ENCODE measurements at regions not wholly inside any gene's neighbourhood (a gene's known extent, or its start where the extent isn't known, plus 50 kb on each side); places are given as distances from the start of the nearest gene placed in this dataset.
"Not testable (repeated sequence)": the region's sequence is repeated elsewhere in the genome, so short reads cannot be mapped to it uniquely, and the experiment has no call there.

DNA sequence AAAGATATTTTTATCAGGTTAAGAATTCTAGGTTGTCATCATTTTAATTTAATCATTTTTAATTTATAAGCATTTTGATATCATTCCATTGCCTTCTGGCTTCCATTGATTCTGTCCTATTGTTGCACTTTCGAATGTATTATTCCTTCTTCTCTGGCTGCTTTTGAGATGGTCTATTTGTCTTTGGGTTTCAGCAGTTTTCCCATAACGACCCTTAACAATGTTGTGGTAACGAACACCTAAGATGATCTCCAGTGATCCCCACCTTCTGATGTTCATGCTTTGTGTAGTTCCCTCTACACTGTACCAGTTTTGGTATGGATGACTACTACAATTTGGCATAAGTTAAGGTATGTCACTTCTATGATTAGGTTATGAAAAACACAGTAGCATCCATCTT, 59.9 kb downstream of the MINAR1 start:
- no peak for DNase-seq

DNA sequence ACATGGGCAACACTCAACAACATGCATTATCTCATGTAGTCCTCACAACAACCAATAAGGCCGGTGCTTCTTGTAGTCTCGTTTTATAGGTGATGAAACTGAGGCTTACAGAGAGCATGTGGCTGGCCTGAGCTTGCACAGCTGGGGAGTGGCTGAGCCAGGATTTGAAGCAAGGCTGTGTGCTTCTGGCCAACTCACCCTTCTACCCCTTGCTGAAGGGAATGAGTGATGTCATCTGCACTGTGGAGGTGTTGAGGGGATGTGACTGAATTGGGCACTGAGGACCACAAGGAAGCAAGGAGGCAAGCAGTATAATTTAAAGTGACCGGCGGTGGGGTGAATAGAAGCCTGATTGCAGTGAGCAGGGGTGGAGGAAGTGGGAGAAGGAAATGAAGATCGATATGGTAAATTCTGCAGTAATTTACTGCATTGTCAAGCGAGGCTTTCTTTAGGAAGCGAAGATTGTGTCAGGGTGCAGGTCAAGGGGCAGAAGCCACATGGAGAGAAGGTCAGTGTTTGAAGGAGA, 62.3 kb downstream of the MINAR1 start:
- DNase-seq: no peak

DNA sequence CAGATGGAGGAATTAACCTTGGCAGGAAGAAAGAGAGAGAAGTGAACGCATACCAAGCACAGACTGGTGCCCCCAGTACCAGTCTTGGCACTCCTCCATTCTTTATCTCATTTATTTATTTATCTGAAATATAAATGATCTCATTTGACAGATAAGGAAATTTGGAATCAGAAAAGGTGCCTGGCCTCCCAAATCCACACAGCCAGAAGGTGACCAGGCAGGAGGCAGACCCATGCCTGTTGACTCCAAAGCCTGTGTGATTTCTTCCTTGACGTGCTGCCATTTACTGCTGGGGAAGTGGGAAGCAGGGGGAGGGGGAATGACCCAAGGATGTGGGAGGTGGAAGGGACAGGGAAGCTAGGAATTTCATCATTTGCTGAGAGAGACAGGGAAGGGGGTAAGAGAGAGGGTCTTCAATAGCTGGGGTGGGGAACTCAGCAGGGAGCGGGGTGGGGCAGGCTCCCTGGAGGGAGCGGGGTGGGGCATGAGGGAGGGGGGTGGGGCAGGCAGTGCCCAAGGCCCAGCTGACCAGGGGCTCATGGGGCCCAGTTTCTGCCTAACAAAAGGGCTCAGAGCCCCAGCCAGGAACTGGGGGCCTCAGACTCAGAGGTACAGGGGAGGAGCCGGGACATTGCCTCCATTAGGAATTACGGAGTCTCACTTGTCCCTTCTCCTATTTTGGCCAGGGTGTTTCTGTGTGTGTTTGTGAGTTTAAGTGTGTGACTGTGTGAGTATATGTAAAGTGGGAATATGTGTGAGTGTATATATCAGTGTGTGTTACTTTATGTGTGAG, 63.0 kb downstream of the MINAR1 start:
- DNase-seq: no peak

DNA sequence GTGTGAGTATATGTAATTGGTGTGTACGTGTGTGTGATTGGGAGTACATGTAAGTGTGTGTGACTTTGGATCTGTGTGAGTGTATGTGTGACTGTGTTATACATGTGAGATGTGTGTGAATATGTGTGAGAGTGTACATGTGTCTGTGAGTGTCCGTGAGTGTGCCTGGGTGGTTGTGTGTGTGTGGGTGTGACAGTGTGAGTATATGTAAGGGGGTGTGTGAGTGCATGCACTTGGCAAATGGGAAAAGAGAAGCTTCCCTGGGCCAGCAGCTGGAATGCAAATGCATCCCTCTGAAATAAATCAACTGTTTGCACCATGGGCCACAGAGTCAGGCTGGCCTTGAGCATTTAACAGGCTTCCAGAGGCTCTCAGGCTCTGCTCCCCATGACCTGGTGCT, 63.6 kb downstream of the MINAR1 start:
- no peak for DNase-seq

DNA sequence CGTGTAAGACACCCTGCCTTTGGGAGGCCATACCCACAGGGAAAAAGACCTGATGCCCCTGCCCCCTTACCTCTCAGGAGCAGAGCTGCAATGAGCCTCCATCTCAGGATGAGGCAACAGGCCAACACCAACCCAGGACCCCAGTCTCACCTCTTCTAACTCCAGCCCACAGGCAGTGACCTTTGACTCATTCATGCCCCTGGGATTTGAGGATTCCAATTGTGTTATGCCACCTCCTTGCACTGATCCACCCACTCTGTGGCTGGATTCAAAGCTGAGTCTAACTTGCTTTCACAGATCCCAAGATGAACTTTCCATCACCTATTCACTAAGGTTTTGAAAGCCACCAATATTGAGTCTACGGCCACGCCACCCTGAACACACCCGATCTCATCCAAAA, 64.7 kb downstream of the MINAR1 start:
- DNase-seq: no peak

DNA sequence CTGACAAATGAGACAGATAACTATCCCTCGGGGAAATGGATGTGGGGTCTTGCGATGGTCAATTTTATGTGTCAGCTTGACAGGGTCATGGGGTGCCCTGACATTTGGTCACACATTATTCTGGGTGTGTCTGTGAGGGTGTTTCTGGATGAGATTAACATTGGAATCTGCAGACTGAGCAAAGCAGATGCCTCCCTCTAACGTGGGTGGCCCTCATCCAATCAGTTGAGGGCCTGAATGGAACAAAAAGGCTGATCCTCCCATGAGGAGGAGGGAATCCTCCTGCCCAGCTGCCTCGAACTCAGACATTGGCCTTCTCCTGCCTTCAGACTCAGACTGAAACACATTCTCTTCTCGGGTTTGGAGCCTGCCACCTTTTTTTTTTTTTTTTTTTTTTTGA, 69.0 kb downstream of the MINAR1 start:
- no peak for DNase-seq

DNA sequence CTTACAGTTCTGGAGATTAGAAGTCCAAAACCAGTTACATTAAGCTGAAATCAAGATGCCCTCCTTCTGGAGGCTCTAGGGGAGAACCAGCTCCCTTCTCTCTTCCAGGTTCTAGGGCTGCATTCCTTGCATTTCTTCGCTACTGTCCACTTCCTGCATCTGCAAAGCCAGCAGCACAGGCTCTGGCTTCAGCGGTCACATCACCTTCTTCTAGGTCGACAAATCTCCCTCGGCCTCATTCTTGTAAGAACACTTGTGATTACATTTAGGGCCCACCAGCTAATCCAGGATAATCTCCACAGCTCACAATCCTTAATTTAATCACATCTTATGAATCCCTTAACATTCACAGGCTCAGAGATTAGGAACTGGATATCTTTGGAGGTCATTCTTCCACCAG, 73.8 kb downstream of the MINAR1 start:
- no peak for DNase-seq

DNA sequence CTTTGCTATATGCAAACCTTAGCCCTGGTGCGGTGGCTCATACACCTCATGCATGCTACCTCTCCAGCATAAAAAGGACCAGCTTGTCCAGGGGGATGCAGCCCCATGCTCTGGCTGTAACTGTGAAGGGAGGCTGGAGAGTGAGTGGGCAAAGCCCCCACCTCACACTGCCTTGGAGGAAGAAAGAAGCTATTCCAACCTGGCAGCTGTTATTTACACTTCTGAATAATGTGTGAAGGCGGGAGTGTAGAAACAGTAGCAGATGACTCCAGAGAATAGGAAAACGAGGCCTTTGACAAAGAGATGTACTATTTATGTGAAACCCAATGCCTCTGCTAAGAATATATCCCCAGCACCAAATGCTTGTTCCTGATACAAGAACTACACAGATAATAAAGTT, 80.7 kb downstream of the MINAR1 start:
- DNase-seq: not testable (repeated sequence)

DNA sequence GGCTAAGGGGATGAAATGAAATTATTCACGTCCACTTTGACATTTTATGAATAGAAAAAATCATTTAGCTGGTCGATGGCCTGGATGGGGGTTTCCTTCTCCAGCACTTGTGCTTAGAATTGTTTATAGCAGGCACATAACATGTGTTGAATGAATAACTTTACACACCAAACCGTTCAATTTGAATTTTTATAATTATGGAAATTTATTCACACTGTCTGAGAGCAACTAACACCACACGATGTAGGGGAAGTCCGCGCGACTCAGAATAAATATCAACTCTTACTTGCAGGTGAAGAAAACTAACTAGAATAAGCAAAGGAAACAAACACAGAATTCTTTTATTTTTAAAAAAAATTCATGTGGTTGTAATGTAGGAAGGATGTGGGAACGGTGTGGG, 81.3 kb downstream of the MINAR1 start:
- no peak for DNase-seq

DNA sequence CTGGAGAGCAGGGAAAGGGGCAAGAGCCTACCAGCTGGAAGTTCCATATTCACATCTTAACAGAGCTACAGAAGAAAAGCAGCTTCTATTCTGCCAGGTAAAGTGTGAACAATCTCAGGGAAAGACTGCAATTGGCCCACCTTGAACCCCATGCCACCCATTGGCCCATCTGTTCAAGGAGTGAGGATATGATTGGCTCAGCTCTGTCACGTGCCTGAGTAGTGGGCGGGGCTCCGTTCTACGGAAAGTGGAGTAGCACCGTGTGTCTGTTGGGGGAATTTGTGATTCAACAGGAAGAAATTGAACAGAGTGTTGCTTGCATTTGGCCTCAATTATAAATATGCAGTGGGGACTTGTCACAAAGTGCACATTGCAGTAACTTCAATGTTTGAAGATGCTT, 81.8 kb downstream of the MINAR1 start:
- no peak for DNase-seq

DNA sequence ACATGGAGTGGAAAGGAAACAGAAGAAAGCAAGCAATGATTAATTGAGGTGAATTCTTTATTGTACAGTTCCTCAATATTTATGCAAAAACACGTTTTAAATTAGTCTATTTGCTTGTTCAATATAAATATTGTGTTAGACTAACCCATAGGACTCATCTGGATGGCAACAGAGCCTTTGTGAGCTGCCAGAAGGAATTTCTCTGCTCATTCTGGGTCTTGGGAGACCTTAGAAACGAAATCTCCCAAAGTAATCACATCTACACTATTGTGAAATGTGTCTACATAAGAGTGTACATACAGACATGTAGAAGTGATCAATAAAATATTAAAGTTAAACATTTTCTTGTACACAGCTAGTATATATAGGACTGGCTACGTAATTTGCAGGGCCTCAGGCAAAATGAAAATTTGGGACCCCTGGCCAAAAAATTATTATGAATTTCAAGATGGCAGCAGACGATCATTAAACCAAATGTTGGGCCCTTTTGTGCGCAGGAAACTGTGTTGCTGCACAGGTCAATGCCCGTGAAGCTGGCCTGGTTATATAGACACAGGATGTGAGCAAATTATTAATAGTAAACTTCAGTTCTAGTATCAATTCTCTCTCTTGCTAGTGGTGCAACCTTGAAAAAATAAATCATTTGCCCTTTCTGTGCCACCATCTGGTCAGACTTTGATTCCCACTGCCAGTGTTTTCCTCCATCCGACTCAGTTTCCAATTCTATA, 83.3 kb downstream of the MINAR1 start:
- no peak for DNase-seq

DNA sequence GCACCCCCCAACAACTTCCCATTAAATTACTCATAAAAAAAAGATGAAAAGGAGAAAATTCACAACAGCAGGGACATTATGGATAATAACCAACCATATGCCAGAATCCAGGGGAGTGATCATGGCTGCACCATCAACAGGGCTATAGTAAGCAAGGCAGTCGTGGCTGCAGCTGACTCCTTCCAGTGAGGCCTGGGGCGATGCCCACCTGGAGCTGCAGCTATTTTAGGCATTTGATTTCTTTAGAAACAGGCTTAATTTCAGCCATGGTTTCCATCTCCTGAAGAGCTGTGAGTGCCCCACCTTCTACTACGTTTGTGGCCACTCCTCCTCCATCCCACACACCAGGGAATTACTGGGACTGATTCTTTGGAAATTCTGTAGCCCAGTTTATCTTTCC, 84.0 kb downstream of the MINAR1 start:
- no peak for DNase-seq

DNA sequence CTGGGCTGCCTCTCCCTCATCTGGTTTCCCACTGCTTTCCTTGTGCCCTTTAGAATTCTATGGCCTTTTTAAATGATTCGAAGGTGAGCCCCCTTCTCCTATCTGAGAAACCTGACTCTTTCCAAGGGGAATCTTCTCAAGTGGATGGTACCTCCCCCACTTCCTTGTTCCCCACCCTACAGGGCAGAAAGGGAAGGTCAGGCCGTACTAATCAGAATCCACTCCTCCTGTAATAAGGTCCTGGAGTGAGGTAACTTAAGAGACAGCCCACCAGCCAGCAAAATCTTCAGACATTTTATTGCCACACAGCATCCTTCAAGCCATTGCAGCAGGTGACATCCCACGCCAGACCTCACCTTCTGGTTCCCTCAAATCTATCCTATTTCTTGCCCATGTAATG, 84.5 kb downstream of the MINAR1 start:
- DNase-seq: no peak

DNA sequence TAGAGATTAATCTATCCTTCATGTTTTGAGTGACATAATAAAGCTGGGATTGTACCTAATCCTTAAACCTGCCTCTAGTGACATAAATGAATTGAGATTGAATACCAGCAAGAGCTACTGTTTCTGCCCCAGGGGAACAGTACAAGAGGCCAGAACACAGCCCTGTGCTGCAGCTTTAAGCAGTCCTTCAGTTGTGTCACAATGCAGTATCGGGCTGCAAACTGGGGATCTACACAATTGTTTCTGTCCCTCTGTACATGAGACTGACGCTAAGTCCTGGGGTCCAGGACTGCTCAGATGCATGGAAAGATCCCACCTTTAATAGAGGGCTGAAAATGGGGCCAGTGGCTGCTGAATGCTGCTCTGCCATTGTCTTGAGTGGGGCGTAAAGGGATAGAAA, 87.5 kb downstream of the MINAR1 start:
- no peak for DNase-seq

DNA sequence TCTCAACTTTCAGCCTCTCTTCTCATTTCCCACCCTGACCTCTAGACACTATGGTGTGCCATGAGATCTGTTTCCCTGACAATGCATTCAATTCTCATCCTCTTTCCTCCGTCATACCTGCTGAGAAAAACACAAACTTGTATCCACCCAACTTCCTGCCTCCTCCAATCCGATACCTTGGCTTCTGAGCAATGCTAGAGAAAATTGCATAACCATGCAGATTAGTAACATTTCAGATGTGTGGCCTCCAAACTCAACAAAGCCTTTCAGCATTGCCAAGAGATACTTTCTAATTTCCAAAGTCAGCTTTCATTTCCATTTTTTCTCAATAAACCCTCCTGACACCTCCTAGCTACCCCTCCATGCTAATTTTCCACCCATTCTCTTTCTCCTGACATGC, 88.5 kb downstream of the MINAR1 start:
- no peak for DNase-seq

DNA sequence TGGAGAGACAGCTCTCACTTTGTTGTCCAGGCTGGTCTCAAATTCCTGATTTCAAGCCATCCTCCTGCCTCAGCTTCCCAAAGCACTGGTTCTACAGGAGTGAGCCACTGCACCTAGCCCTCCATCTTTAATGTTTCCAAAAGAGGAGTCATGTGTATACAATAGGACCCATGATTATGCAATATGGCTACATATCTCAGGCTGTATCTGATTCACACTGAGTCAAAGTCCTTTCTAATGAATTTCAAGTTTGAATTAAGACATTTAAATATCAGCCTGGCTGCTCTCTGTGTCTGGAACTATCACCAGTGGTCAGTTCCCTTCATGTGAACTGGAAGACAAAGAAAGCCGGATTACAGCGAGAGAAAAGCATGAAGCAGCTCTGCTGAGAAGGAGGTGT, 90.5 kb downstream of the MINAR1 start:
- no peak for DNase-seq

DNA sequence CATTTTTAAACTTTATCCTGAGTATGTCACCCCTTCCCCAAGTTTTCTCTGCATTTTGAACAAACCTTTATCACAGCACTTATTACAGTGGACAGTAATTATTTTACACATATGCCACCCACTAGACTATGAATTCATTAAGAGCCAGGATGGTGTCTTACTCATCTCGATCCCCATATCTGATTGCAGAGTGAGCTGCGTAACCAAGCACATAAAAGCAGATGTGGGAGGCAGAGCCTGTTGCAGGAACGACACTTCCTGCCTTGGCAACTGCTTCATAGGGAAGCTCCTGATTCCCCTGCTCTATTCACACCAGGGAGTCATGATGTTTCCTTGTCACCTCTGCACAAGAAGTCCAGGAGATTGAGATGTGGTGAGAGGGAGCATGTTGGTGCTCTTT, 91.1 kb downstream of the MINAR1 start:
- no peak for DNase-seq

DNA sequence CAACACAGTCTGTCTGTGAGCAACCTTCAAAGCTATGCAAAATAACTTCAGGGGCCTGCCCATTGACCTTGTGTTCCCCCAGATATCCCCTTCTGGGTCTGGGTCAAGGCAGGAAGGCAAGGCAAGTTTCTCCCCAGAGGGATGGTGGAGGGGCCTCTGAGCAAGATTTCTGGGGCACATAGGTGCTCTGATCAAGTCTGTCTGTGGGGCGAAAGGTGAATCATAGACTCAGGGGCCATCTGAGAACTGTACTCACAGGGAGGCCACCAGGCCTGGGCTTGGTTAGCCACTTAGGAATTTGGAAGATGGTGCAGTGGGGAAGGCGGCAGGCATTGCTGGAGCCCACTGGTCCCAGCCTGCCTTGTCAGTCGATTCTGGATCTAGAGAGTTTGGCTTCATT, 92.4 kb downstream of the MINAR1 start:
- no peak for DNase-seq

DNA sequence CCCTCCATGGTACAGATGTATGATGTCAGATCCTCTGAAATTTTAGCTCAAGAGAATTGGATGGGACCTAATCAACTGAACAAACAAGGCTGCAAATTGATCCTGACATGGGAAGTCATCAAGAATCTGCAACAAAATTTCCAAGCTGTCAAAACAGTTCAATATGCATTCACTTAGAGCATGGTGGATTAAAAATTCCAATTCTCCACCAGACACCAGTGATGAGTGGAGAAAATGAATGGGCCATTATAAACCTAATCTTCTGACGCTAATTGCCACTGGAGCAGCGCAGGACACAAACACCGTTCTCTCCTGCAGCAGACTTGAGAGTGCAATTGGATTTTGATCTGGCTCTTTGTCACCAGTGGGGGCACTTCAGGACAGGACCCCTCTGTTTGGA, 94.2 kb downstream of the MINAR1 start:
- DNase-seq: no peak

DNA sequence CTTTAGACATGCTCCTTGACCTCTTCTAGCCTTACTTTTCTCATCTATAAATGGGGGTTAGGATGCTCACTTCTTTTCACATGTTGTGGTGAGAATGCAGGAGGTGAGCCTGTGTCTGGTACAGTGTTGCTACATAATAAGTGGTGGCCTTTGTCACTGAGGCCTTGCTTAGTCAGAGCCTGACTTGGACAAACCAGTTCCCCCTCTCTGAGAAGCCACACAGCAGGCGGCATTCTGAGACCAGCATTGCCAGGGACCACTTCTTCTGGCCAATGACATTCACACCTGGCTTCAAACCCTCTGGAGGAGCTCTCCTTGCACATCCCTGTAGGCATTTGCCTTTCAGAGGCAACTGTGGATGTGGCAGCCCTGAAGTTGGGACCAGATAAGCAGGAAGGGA, 95.7 kb downstream of the MINAR1 start:
- DNase-seq: no peak

DNA sequence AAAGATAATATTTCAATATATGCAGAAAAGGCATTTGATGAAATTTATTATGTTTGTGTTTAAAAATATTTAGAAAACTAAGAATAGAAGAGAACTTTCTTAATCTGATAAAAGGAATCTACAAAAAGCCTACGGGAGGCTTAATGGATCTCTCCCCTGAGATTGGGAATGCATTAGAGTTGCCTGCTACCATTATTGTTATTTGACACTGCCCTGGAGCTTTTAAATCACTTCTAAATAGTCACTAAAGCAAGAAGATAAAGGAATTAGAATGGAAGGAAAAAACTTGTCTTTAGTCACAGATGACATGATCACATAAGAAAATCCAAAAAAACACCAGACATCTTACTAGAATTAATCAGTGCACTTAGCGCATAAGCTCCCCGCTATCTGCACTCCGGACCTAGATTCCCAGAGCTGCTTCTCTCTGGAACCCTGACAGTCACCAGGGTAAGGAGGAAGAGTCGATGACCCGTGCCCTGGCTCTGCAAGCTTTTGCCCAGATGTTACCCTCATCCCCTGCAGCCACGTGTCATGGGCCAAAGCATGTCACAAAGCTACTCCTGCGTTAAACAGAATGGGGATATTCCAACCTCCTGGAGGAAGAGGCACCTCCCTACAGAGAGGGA, 97.1 kb downstream of the MINAR1 start:
- no peak for DNase-seq

DNA sequence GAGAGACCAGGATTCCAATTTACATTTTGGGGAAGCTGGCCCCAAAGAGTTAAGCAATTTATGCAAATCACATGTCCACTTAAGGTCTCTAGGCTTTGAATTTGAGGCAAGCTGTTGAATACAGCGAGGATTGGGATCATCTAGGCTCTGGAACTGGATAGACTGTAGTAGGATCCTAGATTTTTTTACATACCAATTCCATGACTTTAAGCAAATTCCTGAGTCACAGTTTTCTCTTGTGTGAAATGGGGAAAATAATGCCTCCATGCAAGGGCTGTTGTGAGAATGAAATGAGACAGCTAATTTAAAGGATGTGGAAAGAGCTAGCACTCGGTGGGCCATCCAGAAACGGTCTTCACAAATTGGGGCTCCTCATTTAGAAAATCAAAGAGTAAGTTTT, 103.4 kb downstream of the MINAR1 start:
- no peak for DNase-seq

DNA sequence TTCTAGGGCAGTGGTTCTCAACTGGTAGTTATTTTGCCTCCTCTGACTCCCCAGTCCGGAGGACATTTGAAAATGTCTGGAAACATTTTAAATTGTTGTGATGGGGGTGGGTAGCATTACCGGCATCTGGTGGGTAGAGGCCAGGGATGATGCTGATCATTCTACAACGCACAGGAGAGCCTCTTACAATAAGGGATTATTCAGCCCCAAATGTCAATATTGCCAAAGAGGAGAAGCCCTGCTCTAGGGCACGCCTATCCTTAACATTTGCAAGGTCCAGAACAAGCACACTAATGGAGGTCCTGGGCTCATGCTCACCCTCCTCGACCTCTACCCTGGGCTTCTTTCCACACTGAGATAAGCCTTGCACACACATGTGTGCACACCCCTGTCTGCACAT, 106.4 kb downstream of the MINAR1 start:
- no peak for DNase-seq

All from muscle of arm (tissue), 1 donor.